Cardiac fibroblast (primary cell): ENCODE measurements at regions not wholly inside any gene's neighbourhood (a gene's known extent, or its start where the extent isn't known, plus 50 kb on each side); places are given as distances from the start of the nearest gene placed in this dataset.
"Not testable (repeated sequence)": the region's sequence is repeated elsewhere in the genome, so short reads cannot be mapped to it uniquely, and the experiment has no call there.

ENCODE experiments used
- DNase-seq, 2 donors: peaks; one replicate each; pipeline versions ENCODE4 v3.0.0 to v3.0.0-alpha.2; 2010; ENCODE audit warnings: low read depth in 2 of 2
- H3K4me3 ChIP-seq, 2 donors: replicated peaks in 1 of 2; 1 replicate in 1 of 2; 2 replicates in 1 of 2; pipeline ENCODE4 v1.5.1; 2011; ENCODE audit warnings: low read depth in 2 of 2, low read length in 2 of 2, mild to moderate bottlenecking in 2 of 2, moderate library complexity in 1 of 2
- CTCF ChIP-seq: IDR thresholded peaks from one replicate; pipeline ENCODE4 v1.5.1; 2011; ENCODE audit warnings: low read depth, mild to moderate bottlenecking, low read length, inconsistent platforms

- no peak for DNase-seq
- TF ChIP-seq CTCF = no peak
Observed at GRCh38 chr3:40753291-40753770, 228.6 kb downstream of the ZNF621 start.

GRCh38 chr3:40753951-40754350, 229.2 kb downstream of the ZNF621 start:
- no peak for TF ChIP-seq CTCF
- no peak for DNase-seq
- H3K4me3 ChIP-seq = no peak overlapping the region

More at GRCh38 chr3:40753291-40753770, 228.6 kb downstream of the ZNF621 start:
- H3K4me3 ChIP-seq = no peak overlapping the region

GRCh38 chr3:40754994-40755393, 230.2 kb downstream of the ZNF621 start:
- DNase-seq = no peak
- H3K4me3 ChIP-seq = no peak overlapping the region
- TF ChIP-seq CTCF = no peak

GRCh38 chr3:40756500-40756899, 231.7 kb downstream of the ZNF621 start:
- no peak for DNase-seq
- TF ChIP-seq CTCF = no peak

GRCh38 chr3:40762771-40763170, 238.0 kb downstream of the ZNF621 start:
- DNase-seq, H3K4me3 ChIP-seq: not testable (repeated sequence)

More at GRCh38 chr3:40756500-40756899, 231.7 kb downstream of the ZNF621 start:
- H3K4me3 ChIP-seq = no peak overlapping the region

- no peak for TF ChIP-seq CTCF
- DNase-seq = no peak
- H3K4me3 ChIP-seq = no peak overlapping the region
Observed at GRCh38 chr3:40763807-40764206, 239.0 kb downstream of the ZNF621 start.

- no peak for TF ChIP-seq CTCF
- no peak overlapping the region for H3K4me3 ChIP-seq
- DNase-seq = no peak
Observed at GRCh38 chr3:40764747-40765146, 240.0 kb downstream of the ZNF621 start.
